HG02623 (cell line): ENCODE measurements at regions not wholly inside any gene's neighbourhood (a gene's known extent, or its start where the extent isn't known, plus 50 kb on each side); places are given as distances from the start of the nearest gene placed in this dataset.
"Not testable (repeated sequence)": the region's sequence is repeated elsewhere in the genome, so short reads cannot be mapped to it uniquely, and the experiment has no call there.

Source experiments
- ATAC-seq: cut with Tn5 transposase; IDR thresholded peaks from one replicate; pipeline ENCODE4 v1.9.1; 2021; ENCODE audit warnings: moderate library complexity; ENCODE audit not compliant: unreplicated experiment

DNA sequence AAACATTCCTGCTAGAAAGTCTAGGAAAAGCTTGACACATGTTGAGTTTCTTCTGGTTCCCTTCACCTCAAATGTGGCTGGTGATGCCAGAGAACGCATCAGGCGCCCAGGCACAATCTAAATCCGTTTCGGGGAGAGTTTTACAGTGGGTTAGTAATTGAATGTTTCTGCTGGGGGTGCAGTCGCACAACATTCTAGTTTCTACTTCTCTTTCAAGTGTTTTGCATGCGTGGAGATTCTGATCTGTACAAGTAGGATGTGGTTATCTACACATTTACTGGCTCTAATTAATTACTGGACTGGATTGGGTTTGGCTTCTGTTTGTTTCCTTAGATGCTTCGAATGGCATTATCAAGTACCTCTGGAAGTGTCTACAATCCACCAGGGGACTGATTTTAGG, 173.8 kb downstream of the TMEM26 start:
- ATAC-seq, result no peak

DNA sequence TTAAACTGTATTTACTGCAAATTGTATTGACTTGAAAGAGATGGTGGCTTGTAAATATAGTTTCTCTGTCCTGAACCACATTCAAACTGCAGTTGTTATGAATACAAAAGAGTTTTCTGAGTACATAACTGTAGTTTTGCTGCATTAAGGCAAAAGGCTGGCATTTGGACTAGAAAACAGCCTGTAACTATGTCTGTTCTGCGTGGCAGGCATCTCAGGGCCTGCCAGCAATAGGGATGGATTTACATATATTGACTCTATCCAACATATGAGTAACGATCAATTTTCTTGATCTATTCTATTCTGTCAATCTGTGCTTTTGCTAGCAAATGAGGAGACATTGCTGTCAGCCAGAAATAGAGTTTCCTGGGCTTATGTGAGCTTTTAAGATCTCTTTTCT, 174.6 kb downstream of the TMEM26 start:
- ATAC-seq, result no peak

DNA sequence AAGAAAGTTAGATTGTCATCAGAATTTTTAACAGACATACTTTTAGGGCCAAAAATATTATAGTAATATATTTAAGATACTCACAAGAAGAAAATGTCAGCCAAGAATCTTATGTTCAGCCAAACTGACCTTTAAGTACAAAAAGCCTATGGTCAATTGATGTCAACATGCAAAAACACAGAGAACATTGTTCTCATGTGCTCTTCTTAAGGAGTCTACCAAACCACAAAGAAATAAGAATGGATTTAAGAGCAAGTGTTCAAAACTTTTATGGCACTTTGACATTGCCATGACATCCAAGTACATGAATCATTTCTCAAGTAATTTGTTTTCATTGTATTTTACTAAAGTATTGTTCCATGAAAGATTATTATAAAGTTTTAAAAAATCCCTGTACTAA, 180.4 kb downstream of the TMEM26 start:
- ATAC-seq, result no peak

DNA sequence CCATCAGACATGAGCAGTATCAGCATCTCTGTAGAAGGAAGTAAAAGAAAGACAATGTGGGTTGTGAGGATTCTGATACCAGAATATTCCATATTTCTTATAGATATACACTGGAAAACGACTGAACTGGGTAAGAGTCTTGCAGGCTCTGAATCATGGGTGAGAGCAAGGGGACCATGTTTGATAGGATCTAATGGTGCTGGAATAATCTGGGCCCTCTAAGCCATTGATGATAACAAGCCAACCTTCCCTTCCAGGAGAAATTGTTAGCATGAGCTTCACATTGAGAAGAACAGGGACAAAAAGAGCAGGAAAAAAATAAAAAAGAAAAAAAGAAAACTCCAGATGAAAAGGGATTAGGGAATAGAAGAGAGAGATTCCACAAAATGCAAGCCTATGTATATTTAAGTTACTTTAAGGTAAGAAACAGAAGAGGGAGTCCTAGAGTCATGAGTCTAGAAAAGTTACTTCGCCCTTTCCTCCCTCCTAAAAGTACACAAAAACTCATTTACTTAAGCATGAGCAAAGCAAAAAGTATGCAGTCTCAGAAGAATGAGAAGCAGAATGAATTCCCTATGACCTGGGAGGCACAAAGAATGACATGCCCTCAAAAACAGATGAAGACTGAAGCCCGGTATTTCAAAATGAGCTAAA, 181.9 kb downstream of the TMEM26 start:
- no peak for ATAC-seq

DNA sequence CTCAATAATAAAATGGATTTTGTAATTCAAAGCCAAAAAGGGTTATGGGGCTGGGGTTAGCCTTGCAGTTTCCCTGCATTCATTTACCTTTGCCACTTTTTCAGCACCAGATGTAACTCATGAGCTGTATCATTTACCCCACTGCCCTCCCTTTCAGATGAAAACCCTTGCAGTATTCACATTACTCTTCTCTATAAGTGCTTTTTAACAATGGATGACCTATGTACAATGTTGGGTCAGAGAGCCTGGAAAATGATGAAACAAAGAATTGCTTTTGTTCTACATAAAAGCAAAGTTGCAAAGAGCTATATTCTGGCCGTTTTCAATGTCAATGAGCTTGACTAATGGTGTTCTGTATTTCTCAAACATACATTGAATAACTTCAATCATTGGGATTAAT, 189.7 kb downstream of the TMEM26 start:
- no peak for ATAC-seq

DNA sequence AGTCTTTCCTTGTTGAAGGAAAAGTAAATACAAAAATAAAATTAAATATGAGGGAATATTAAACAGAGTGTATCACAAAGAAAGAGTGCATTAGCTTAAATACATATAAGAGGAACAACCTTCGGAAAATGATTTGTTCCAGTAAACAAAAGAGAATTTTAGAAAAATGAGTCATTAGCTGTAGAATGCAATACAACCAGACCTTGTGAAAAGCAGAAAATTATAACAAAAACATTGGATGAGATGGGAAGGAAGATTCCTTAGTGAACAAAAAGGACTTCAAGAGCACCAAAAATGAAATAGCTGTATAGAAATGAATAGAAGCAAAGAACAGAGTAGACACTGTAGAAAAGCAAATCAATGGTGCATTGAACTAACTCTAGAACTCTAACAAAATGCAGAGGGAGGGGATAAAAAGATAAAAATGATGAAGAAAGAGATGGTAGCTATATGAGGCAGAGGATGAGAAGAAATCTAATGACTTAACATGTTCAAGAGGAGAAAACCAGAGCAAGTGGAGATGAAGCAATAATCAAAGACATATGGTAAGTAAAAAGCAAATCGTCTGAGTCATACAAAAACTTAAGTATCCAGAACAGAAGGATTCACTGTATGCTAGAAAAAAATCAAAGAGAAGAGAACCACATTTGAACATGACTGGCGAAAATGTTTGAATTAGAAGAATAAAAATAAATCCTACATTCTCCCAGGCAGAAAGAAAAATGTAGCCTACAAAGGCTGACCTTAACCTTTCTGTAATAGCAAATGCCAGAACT, 190.5 kb downstream of the TMEM26 start:
- no peak for ATAC-seq

DNA sequence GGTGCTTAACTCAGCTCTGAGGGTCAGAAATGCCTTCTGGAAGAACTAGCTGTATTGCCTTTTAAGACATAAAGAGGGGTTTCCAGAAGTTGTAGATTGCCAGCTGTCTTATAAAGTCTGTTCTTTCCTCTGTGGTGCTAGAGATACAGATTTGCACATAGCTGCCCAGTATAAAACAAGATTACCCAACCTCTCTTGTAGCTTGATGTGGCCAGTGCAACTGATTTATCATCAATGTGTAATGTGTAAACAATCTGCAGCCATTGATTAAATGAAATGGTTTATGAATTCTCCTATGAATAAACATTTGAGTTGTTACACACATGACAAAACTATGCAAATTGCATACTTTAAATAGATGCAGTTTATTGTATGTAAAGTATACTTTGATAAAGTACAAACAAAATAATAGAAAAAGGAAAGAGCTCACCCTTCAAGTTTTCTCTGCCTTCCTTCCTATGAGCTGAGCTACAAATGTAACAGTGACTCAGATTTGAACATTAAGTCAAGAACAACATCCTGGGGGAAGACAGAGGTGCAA, 195.2 kb downstream of the TMEM26 start:
- no peak for ATAC-seq

DNA sequence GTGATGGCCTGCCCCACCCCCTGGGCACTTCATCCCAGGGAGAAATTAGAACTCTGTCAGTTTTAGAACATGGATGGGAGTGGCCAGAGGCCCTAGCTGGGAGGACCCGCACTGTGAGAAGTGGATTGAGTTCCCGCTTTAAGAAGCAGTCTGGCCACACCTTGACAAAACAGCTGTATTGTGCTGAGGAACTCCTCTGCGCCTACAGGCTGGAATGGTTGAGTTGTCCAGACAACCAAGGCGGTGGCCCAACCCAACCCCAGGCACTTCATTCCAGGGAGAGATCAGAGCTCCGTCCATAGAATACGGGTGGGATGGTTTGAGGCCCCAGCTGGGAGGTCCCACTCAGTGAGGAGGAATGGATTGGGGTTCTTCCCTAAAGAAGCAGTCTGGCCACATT, 196.0 kb downstream of the TMEM26 start:
- no peak for ATAC-seq

DNA sequence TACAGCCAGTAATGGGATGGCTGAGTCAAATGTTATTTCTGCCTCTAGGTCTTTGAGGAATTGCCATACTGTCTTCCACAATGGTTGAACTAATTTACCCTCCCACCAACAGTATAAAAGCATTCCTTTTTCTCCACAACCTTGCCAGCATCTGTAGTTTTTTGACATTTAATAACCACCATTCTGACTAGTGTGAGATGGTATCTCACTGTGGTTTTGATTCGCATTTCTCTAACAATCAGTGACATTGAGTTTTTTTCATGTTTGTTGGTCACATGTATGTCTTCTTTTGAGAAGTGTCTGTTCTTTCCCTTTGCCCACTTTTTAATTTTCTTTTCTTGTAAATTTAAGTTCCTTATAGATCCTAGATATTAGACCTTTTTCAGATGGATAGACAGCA, 200.9 kb downstream of the TMEM26 start:
- ATAC-seq, result not testable (repeated sequence)

DNA sequence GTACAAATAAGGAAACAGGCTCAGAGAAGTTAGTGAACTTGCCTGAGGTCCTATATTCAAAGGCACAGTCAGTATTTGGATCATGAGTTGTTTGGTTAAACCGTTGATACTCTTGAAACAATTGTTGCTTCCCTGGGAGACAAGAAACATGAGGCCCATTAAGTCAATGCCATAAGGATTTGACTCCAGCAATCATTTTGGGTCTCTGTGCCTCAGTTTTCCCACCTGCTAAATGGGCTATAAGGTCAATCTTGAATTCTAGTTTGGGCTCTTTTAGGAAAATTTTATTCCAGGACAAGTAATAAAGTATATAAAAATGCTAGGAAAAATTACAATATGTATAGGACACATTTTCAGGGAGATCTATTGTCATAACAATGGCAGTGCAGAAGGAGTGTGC, 202.1 kb downstream of the TMEM26 start:
- ATAC-seq, result no peak

DNA sequence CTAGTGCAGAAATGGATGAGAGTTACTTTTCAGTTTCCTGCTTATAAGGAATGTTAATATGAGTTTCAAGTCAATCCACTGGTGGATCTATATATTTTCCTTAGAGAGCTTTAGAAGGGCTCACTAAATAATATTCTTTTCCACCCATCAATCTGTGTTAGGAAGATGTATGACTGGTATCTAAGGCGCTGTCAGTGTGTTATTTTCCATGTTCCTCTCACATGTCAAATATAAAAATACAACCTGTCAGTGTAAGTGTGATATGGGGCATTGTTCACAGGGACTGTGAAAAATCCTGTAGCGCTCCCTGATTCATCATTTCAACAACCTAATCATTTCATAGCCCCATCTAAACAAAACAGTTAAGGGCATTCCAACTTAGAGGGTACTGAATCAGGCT, 203.1 kb downstream of the TMEM26 start:
- ATAC-seq, result no peak

DNA sequence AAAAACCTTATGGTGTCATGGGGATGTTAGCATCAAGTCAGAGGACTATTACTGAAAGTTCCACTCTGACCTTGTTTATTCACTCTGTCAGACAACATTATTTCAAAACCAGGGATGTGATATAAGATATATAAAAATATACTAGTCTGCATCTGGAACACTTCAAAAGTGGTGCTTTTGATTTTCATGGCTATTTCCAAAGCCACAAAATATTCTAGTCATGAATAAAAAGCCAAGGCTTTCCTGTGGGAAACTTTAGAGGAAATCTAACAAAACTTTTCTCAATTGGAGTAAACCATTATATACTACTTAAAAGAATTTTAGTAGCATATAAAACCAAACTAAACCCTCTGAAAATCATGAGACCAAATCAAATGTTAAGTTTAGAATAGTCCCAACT, 205.2 kb downstream of the TMEM26 start:
- ATAC-seq, result no peak

DNA sequence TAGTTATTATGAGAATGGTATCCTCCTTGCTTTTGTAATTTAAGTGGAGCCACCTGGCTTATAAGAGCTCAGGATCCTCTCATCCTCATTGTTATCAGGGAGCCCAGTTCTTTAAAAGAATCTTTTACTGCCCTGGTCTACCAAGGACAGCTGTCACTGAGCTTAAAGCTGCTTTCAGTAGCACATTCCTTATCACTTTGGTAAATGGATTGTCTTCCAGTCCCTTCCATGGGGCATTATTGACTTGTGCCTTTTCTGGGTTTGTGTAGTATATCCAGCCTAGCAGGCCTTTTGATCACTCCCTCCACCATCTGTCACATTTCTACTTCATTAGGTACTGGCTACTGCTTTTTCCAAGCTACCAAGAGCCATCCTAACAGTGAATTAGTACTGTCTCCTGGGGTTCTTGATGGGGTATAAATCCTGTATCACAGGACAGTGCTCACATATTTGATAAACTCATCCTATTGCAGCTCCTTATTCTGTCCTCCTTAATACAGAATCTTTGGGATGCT, 208.9 kb downstream of the TMEM26 start:
- no peak for ATAC-seq

DNA sequence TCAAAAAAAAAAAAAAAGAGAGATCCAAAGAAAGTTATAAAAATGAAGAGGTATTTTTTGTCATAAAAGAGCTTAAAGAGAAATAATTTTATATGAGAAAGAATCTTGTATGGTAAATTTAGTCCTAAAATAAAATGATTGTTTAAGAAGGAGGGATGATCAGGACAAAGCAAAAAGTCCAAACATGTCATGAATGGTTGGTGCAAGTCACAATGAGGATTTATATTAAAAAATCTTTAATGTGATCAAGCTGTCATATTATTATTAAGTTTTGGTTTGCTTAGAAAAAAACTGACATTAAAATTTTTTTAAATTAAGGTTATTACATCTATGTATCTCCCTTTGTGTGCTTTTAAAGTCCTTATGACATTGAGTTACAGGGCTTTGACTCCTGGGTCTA, 220.4 kb downstream of the TMEM26 start:
- no peak for ATAC-seq

DNA sequence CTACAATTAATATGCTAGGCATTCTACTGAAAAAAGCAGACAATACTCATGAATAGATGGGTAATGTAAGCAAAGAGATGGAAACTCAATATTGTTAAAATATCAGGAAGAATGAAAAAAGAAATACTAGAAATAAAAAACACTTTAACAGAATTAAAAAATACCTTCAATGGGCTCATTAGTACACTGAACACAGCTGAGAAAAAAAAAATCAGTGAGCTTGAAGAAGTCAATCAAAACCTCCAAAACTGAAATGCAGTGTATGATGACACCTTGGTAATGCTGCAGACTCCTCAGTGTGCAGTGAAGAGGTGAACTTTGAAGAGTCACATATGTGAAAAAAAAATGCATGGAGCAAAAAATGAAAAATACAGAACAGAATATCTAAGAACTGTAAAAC, 227.2 kb downstream of the TMEM26 start:
- no peak for ATAC-seq

DNA sequence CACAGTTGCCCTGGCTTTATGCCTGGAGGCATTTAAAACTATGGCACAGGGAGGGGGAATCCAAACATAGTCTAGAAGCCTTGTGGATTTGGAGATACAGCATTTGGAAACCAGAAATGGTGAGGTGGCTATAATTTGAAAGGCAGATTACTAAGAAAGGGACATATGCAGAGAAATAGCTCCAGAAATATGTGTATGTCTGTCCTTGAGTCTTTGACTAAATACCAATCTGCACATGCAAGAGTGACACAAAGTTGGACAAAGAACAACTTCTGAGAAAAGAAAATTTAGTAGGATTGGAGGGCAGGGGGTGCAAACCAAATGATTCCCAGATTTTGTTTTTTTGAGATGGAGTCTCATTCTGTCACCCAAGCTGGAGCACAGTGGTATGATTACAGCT, 229.6 kb downstream of the TMEM26 start:
- ATAC-seq, result no peak

DNA sequence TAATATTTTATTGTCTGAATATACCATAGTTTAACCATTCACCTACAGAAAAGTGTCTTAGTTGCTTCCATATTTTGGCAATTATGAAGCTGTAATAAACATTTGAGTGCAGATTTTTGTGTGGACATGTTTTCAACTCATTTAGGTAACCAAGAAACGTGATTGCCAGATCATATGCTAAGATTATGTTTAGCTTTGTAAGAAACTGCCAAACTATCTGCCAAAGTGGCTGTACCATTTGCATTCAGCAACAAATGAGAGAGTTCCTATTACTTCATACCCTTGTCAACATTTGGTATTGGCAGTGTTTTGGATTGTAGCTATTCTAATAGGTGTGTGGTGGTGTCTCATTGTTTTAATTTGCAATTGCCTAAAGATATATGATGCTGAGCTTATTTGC, 233.5 kb downstream of the TMEM26 start:
- no peak for ATAC-seq

DNA sequence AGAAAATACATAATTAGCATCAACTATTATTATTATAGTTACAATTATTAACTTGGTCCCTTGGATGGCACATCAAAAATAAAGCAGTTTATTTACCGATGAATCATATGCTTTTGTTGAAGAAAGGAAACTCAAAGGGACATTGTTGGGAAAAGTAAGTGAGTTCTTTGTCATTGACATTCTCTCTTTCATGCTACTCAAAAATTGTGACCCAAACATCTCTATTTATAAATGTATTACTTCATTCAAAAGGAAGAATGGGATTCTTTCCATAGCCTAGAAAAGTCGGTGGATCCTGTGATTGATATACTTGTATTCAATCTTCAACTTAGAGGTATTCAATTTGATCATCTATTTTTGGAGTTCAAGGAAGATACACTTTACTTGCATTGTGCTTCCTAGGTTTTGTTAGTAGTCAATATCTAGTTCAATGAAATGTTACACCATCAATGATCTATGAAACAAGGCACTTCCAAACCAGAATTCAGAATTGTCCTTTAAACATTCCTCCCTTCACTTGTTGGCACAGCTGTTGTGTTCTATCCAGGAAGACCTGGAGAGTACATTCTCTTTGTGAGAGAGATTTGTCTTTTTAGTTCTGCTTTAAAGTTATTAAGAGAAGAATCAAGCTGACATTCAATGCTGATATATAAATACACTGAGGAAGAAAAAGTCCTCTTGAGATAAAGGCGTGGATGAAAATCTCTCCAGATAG, 235.2 kb downstream of the TMEM26 start:
- ATAC-seq, result no peak

DNA sequence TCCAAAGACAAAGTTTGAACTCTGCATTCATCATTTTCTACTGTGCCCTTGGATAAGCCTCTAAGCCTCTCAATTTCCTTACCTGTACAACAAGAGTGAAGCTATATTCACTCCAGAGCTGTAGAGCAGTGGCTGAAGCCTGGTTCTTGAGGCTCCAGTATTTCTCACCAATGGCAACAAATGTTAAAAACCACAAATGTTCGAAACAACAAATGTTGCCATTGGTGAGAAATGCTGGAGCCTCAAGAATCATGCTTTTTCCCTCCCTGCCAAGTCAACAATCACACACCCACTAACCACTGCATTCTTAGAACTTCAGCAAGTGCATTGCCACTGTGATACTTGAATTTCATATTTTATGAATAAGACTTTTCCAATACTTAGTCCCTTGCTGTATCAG, 237.9 kb downstream of the TMEM26 start:
- ATAC-seq, result no peak

DNA sequence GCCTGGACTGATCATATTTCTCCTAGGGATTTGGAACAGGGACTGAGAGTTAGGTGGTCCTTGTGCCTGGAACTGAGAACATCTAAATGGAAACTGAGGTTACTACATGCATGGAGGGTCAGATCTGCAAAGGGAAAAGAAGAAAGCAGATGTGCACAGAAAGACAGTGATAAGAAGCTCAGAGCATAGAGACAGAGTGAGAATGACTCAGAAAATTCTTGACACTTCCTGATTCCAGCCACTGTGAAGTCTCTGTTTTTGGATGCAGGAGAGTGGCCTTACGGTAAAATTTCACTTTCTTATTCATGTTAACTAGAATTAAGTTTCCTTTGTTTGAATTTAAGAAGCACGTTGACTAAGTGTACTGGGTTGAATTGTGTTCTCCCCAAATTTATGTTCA, 241.7 kb downstream of the TMEM26 start:
- ATAC-seq, result no peak

DNA sequence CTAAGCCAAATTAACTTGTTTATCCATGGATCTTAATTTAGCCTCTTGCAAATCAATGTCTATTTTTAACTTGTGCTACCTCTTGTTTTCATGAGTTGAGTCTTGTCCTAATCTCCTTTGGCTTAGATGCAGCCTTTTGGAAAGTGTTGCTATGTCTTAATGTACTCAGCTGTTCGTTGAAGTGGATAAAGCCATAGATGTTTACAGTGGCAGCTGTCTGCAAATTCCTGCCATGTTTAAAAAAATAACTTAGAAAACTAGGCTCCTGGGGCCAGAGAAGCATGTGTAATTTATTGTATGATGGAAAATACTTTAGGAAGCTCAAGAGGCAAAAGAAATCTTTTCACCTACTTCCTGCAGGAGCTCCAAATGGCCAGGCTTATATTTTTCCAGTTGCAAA, 253.1 kb upstream of the RHOBTB1 start:
- ATAC-seq, result no peak

DNA sequence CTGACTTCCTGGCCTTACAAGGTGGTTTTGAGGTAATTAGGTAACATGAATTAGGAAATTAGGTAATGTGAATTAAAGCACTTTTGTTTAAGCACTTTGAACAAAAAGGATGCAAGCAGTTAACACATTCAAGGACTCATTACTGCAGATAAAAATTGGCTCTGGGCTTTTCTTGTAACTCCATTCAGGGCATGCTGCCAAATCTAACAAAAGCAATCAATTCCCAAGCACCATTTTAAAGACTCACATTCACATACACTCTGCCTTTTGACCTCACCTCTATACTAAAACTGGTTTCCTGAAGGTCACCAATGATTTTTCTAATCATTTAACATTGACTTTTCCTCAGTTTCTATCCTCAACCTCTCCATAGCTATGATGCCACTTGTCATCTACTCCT, 251.2 kb upstream of the RHOBTB1 start:
- no peak for ATAC-seq
